HCT116 (cell line): ENCODE measurements at regions not wholly inside any gene's neighbourhood (a gene's known extent, or its start where the extent isn't known, plus 50 kb on each side); places are given as distances from the start of the nearest gene placed in this dataset.

Experiments used
- ATAC-seq: fragments of 200-7000 bp; cut with Tn5 transposase; 2 replicates; pipeline ENCODE4 v1.9.1; 2020; ENCODE audit warnings: mild to moderate bottlenecking, moderate library complexity
- BruUV-seq: library from RNA; stranded (reverse); fragments of 400-500 nt; replicated peaks from 2 replicates; lab custom pipeline; 2021; lab: Mats Ljungman, UMichigan
- CTCF ChIA-PET: fragments of 300-600 bp; sonication (Branson Sonifier 250); formaldehyde crosslinking; loops from one replicate; lab custom pipeline; 2021; ENCODE audit warnings: antibody characterized with exemption; lab: Charles Lee
- POLR2A ChIA-PET: fragments of 300-600, 350-600 bp; sonication (Branson Sonifier 250); formaldehyde crosslinking; loops from one replicate; lab custom pipeline; 2021; ENCODE audit warnings: antibody characterized with exemption; lab: Charles Lee
- RAD21 ChIA-PET, 2 experiments: fragments of 300-600 bp; sonication (Branson Sonifier 250); formaldehyde crosslinking; loops; one replicate each; lab custom pipeline; 2023; ENCODE audit warnings: low total read pairs in 2 of 2; ENCODE audit not compliant: uncharacterized antibody in 2 of 2, unreplicated experiment in 2 of 2, low non-redundant PET in 1 of 2; lab: Charles Lee
- DNase-seq: peaks from one replicate; pipeline ENCODE4 v3.0.0-alpha.2; 2010; ENCODE audit warnings: low read depth, low spot score
- H2AFZ ChIP-seq: fragments of 200-600 bp; shearing (Covaris generic), sonication (generic); 2 replicates; pipeline ENCODE4 v1.6.1; 2017; ENCODE audit warnings: low read depth, mixed run types, mixed read lengths, antibody characterized with exemption, low read length; ENCODE audit not compliant: poor library complexity, severe bottlenecking
- H3K27ac ChIP-seq: 2 replicates; pipeline ENCODE4 v1.5.1; 2012; ENCODE audit warnings: low read depth, low read length
- H3K27me3 ChIP-seq: fragments of 200-600 bp; sonication (generic); 2 replicates; pipeline ENCODE4 v1.6.1; 2016; ENCODE audit warnings: mixed run types, low read length, mixed read lengths; ENCODE audit not compliant: insufficient read depth
- H3K36me3 ChIP-seq, 2 experiments: fragments of 200-500 bp in 1 of 2; fragments of 200-600 bp in 1 of 2; sonication (Bioruptor generic) in 1 of 2; sonication (generic) in 1 of 2; 2 replicates each; pipeline versions ENCODE4 v1.5.1 to v1.6.1; 2014 to 2016; ENCODE audit warnings: low read length in 2 of 2, inconsistent platforms in 1 of 2, mixed read lengths in 1 of 2, mixed run types in 1 of 2; ENCODE audit not compliant: insufficient read depth in 2 of 2, control insufficient read depth in 1 of 2
- H3K4me1 ChIP-seq, 2 experiments: fragments of 200-600 bp in 1 of 2; sonication (generic) in 1 of 2; 2 replicates each; pipeline versions ENCODE4 v1.5.1 to v1.6.1; 2012 to 2017; ENCODE audit warnings: low read length in 2 of 2, inconsistent platforms in 1 of 2, mild to moderate bottlenecking in 1 of 2, mixed read lengths in 1 of 2, mixed run types in 1 of 2, moderate library complexity in 1 of 2; ENCODE audit not compliant: insufficient read depth in 2 of 2, control insufficient read depth in 1 of 2
- H3K4me2 ChIP-seq: fragments of 200-600 bp; sonication (generic); 2 replicates; pipeline ENCODE4 v1.6.1; 2017; ENCODE audit warnings: mixed run types, low read length, mixed read lengths
- H3K4me3 ChIP-seq, 2 experiments: fragments of 200-600 bp in 1 of 2; sonication (generic) in 1 of 2; replicated peaks in 1 of 2; 2 replicates each; pipeline ENCODE4 v1.5.1; 2011 to 2016; ENCODE audit warnings: low read length in 2 of 2, control low read depth in 1 of 2, low read depth in 1 of 2, mild to moderate bottlenecking in 1 of 2, mixed read lengths in 1 of 2, mixed run types in 1 of 2
- H3K79me2 ChIP-seq: fragments of 200-600 bp; sonication (generic); 2 replicates; pipeline ENCODE4 v1.6.1; 2017; ENCODE audit warnings: mild to moderate bottlenecking, mixed run types, low read length, moderate library complexity, mixed read lengths; ENCODE audit not compliant: insufficient read depth
- H3K9ac ChIP-seq: fragments of 200-600 bp; sonication (generic); 2 replicates; pipeline ENCODE4 v1.6.1; 2016; ENCODE audit warnings: low read length, mixed read lengths
- H3K9me2 ChIP-seq: fragments of 200-600 bp; sonication (generic), shearing (Covaris generic); 2 replicates; pipeline ENCODE4 v1.6.1; 2017; ENCODE audit warnings: mixed run types, mild to moderate bottlenecking, moderate library complexity; ENCODE audit not compliant: insufficient read depth
- H3K9me3 ChIP-seq, 2 experiments: fragments of 200-500 bp in 1 of 2; fragments of 200-600 bp in 1 of 2; sonication (Bioruptor generic) in 1 of 2; sonication (generic) in 1 of 2; 2 replicates each; pipeline ENCODE4 v1.6.1; 2014 to 2017; ENCODE audit warnings: low read length in 2 of 2, mixed read lengths in 2 of 2, inconsistent platforms in 1 of 2, low read depth in 1 of 2, mild to moderate bottlenecking in 1 of 2, mixed run types in 1 of 2, moderate library complexity in 1 of 2; ENCODE audit not compliant: control insufficient read depth in 1 of 2, insufficient read depth in 1 of 2
- H4K20me1 ChIP-seq: fragments of 200-600 bp; sonication (generic), shearing (Covaris generic); 2 replicates; pipeline ENCODE4 v1.6.1; 2017; ENCODE audit warnings: mixed run types, mild to moderate bottlenecking, moderate library complexity; ENCODE audit not compliant: insufficient read depth
- CEBPB ChIP-seq: IDR thresholded peaks from 2 replicates; pipeline ENCODE4 v1.6.1; 2012; ENCODE audit warnings: low read depth
- CTCF ChIP-seq, 3 experiments: fragments of 200-600 bp in 1 of 3; sonication (generic) in 1 of 3; IDR thresholded peaks in 2 of 3; conservative IDR thresholded peaks in 1 of 3; 2 replicates each; pipeline ENCODE4 v1.5.1; 2012 to 2017; ENCODE audit warnings: low read depth in 2 of 3, low read length in 2 of 3, antibody characterized with exemption in 1 of 3, borderline replicate concordance in 1 of 3, control low read depth in 1 of 3, mild to moderate bottlenecking in 1 of 3, mixed read lengths in 1 of 3, mixed run types in 1 of 3, moderate library complexity in 1 of 3; ENCODE audit not compliant: insufficient read depth in 1 of 3
- EZH2 ChIP-seq: fragments of 200-600 bp; sonication (generic); IDR thresholded peaks from 2 replicates; pipeline ENCODE4 v1.6.1; 2017; ENCODE audit warnings: antibody characterized with exemption, mixed run types
- EZH2phosphoT487 ChIP-seq: fragments of 200-600 bp; IDR thresholded peaks from 2 replicates; pipeline ENCODE4 v1.6.1; 2018; ENCODE audit warnings: antibody characterized with exemption, borderline replicate concordance
- FOSL1 ChIP-seq: IDR thresholded peaks from 2 replicates; pipeline ENCODE4 v1.6.1; 2012; ENCODE audit warnings: low read depth
- JUND ChIP-seq: IDR thresholded peaks from 2 replicates; pipeline ENCODE4 v1.6.1; 2012
- POLR2A ChIP-seq: IDR thresholded peaks from 2 replicates; pipeline ENCODE4 v1.7.0; 2011; ENCODE audit warnings: borderline replicate concordance; ENCODE audit not compliant: insufficient read depth, insufficient read length; ENCODE audit errors: extremely low read depth
- SIN3A ChIP-seq: IDR thresholded peaks from 2 replicates; pipeline ENCODE4 v1.6.1; 2012; ENCODE audit warnings: low read depth
- SP1 ChIP-seq: IDR thresholded peaks from 2 replicates; pipeline ENCODE4 v1.6.1; 2012; ENCODE audit warnings: low read depth
- YY1 ChIP-seq: IDR thresholded peaks from 2 replicates; pipeline ENCODE4 v1.6.1; 2011; ENCODE audit warnings: low read length, low read depth, moderate library complexity, mild to moderate bottlenecking; ENCODE audit not compliant: insufficient replicate concordance; ENCODE audit errors: extremely low read depth
- intact Hi-C: fragments of 100-400 bp; cut with micrococcal nuclease; formaldehyde crosslinking; loops from 2 replicates; pipeline ENCODE4 v1.10.0; 2022
- TF ChIP-seq, protein P1 (sequence below): IDR thresholded peaks from 2 replicates; pipeline ENCODE4 v1.6.1; 2011; ENCODE audit warnings: mild to moderate bottlenecking, low read length, moderate library complexity; ENCODE audit not compliant: insufficient replicate concordance; ENCODE audit errors: extremely low read depth

DNA sequence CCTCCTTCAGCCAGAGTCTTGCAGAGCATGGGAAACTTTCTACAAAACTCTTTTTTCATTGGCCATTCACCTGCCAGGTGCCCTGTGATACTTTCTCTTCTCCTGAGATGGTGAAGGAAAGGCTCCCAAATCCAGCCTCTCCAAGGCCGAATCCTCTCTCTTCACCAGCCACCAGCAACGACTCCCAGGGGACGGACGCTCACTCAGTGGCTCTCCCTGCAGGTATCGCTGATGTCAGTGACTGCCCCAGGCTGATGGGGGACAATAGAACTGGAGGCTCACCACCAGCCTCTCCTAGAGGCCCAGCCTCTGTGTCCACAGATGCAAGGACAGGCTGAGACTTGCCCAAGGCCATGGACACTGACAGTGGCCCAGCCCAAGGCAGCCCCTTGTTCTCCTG, 204.1 kb downstream of the BCL11B start:
- POLR2A ChIA-PET, result no interaction called here

More for the DNA sequence above, 204.1 kb downstream of the BCL11B start:
- H4K20me1 ChIP-seq, result no peaks in the 10 kb centered on the region
- ChIA-PET CTCF (no interaction called here), RAD21 (no interaction called here)
- no peak overlapping the region for H3K9ac ChIP-seq
- H3K27ac ChIP-seq, result no peak overlapping the region
- H3K9me2 ChIP-seq, result no peaks in the 10 kb centered on the region
- intact Hi-C loops, result no loop called here
- no peak overlapping the region for H3K4me2 ChIP-seq
- TF ChIP-seq JUND, result no peak
- TF ChIP-seq, protein P1, sequence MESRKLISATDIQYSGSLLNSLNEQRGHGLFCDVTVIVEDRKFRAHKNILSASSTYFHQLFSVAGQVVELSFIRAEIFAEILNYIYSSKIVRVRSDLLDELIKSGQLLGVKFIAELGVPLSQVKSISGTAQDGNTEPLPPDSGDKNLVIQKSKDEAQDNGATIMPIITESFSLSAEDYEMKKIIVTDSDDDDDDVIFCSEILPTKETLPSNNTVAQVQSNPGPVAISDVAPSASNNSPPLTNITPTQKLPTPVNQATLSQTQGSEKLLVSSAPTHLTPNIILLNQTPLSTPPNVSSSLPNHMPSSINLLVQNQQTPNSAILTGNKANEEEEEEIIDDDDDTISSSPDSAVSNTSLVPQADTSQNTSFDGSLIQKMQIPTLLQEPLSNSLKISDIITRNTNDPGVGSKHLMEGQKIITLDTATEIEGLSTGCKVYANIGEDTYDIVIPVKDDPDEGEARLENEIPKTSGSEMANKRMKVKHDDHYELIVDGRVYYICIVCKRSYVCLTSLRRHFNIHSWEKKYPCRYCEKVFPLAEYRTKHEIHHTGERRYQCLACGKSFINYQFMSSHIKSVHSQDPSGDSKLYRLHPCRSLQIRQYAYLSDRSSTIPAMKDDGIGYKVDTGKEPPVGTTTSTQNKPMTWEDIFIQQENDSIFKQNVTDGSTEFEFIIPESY, result no peak
- TF ChIP-seq CEBPB, result no peak
- no peak for TF ChIP-seq YY1
- TF ChIP-seq EZH2, result no peak
- TF ChIP-seq SIN3A, result no peak
- no peak for TF ChIP-seq CTCF (IDR thresholded peaks at IDR 0.05 in 2 of 3, conservative IDR thresholded peaks at IDR 0.05 in 1 of 3; ENCODE audit: borderline replicate concordance in 1 of 3, insufficient read depth in 1 of 3, low read depth in 2 of 3, low read length in 2 of 3)
- TF ChIP-seq SP1, result no peak
- no peak for TF ChIP-seq FOSL1
- TF ChIP-seq EZH2phosphoT487, result no peak
- TF ChIP-seq POLR2A, result no peak
- TF ChIP-seq, all 23 proteins: peak for 0
- Histone ChIP-seq H3K27me3 (no peaks in the 10 kb centered on the region), H3K4me1 (no peaks in the 10 kb centered on the region), H3K36me3 (no peaks in the 10 kb centered on the region), H3K9me3 (no peaks in the 10 kb centered on the region), H3K4me3 (no peak overlapping the region), H2AFZ (no peak overlapping the region), H3K79me2 (no peaks in the 10 kb centered on the region)
- ATAC-seq (no peak), DNase-seq (no peak)
- BruUV-seq, result no TSS peak
